ENCODE measurements at regions not wholly inside any gene's neighbourhood (a gene's known extent, or its start where the extent isn't known, plus 50 kb on each side); places are given as distances from the start of the nearest gene placed in this dataset.

DNA sequence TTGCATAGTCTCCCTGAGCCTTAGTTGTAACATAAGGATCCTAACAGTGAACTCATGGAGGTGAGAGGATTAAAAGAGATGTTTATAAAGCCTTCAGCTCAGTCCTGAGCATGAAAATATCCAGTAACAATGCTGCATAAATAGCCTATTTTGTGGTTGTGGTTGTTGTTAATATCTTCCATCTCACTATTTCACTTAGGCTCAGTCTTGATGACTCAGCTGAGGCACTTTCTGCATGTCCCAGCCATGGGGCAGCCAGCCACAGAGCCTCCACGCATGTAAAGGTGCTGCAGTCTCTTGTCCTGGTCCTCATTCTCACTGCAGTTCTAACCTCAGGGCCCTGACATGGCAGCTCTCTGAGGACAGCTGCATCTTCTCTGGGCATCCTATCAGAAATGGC is 218.8 kb upstream of the PKDCC start:
- TF ChIP-seq, protein P1, sequence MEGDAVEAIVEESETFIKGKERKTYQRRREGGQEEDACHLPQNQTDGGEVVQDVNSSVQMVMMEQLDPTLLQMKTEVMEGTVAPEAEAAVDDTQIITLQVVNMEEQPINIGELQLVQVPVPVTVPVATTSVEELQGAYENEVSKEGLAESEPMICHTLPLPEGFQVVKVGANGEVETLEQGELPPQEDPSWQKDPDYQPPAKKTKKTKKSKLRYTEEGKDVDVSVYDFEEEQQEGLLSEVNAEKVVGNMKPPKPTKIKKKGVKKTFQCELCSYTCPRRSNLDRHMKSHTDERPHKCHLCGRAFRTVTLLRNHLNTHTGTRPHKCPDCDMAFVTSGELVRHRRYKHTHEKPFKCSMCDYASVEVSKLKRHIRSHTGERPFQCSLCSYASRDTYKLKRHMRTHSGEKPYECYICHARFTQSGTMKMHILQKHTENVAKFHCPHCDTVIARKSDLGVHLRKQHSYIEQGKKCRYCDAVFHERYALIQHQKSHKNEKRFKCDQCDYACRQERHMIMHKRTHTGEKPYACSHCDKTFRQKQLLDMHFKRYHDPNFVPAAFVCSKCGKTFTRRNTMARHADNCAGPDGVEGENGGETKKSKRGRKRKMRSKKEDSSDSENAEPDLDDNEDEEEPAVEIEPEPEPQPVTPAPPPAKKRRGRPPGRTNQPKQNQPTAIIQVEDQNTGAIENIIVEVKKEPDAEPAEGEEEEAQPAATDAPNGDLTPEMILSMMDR (IDR thresholded peaks at IDR 0.05) = no peak
- TF ChIP-seq POLR2A (IDR thresholded peaks at IDR 0.05) = no peak
